NCI-H1694 treated with DMSO at 0.1 percent for 48 hours (cell line): ENCODE measurements at regions not wholly inside any gene's neighbourhood (a gene's known extent, or its start where the extent isn't known, plus 50 kb on each side); places are given as distances from the start of the nearest gene placed in this dataset.
"Not testable (repeated sequence)": the region's sequence is repeated elsewhere in the genome, so short reads cannot be mapped to it uniquely, and the experiment has no call there.

ENCODE experiments used
- DNase-seq: peaks from one replicate; lab custom pipeline; 2025; lab: John Stamatoyannopoulos, UW

GRCh38 chr16:21516705-21517040 lies 82.7 kb upstream of the METTL9 start:
- DNase-seq: not testable (repeated sequence)

DNA sequence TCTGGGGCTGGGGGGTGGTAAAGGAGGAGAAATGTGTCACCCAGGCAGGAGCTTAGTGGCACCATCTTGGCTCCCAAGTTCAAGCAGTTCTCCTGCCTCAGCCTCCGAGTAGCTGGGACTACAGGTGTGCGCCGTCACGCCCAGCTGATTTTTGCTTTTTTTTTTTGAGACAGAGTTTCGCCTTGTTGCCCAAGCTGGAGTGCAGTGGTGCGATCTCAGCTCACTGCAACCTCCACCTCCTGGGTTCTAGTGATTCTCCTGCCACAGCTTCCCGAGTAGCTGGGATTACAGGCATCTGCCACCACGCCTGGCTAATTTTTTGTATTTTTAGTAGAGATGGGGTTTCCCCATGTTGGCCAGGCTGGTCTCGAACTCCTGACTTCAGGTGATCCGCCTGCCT lies 82.1 kb upstream of the METTL9 start:
- not testable (repeated sequence) for DNase-seq

DNA sequence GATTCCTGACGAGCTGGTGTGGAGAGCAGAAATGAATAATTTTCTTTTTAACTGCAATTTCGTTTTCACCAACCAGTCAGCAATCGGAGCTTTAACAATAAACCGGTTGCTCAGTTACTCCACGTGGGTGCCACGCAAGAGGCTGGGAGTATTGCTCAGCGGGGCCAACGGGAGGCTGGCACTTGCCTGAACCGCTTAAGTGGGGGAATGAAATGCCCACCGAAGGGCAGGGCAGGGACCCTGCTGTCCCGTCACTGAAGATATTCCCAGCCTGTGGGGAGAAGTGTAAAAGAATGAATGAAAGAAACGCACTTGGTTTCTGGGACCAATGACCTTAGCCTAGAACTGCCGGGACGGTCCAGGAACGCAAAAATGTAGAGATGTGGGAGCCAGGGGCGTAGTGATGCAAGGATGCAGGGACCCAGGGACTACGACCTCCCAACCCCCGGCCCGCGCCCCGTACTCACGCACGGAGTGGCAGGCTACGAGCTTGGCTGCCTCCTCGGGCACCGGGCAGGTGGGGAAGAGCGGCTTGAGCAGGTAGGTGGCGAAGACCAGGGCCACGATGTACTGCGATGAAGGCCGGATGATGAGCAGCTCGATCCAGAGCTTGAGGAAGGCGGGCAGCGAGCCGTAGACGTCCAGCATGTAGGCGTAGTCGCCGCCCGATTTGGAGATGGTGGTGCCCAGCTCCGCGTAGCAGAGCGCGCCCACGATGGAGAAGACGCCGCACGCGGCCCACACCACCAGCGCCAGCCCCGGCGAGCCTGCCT lies 79.8 kb upstream of the METTL9 start:
- not testable (repeated sequence) for DNase-seq

GRCh38 chr16:21520134-21521047 lies 79.0 kb upstream of the METTL9 start:
- DNase-seq: peak; percentile 69

DNA sequence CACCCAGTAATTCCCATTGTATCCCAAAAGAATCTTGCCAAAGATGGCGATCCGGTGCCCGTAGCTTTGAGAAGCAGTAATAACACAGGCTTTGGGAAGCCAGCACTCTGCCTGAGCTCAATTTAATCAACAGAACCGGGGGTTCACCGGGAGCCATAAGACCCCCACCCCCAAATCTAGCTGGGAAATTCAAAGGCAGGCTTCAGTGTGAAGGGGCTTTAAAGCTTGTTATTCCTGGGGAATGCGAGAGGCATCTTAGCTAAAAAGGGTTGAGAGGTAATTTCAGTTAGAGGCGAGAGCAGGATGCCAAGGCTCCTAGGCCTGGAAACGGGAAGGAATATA lies 78.4 kb upstream of the METTL9 start:
- not testable (repeated sequence) for DNase-seq

GRCh38 chr16:21521390-21522143 lies 77.8 kb upstream of the METTL9 start:
- not testable (repeated sequence) for DNase-seq

- not testable (repeated sequence) for DNase-seq
Measured at GRCh38 chr16:21522846-21523245, 76.5 kb upstream of the METTL9 start.

- no peak for DNase-seq
Measured at GRCh38 chr16:21523411-21524067, 75.8 kb upstream of the METTL9 start.

DNA sequence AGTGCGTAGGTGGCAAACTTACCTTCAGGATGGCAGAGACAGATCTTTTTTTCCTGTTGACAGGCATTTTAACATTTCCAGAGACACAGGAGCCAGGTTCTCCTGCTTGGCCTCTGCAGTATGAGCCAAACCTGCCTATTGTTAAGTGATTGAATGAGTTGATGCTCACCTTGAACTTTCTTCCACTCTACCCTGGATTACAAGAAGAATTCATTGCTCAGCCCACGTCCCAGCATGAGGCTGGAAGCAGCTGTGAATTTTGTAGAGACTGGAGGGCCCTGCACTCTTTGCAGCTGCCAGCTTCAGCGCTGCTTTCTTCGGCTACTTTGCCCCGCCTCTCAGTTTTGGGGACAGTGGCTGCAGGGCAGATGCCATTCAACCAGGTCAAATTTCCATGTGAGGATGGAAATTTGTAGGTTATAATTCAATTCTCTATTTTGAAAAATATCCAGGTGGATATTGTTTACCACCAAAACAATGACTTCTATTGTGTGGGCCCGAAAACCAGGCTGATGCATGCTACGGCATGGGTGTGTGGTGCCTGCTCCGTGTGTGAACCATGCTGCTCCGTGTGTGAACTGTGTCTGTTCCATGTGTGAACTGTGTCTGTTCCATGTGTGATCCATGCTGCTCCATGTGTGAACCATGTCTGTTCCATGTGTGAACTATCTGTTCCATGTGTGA lies 75.2 kb upstream of the METTL9 start:
- DNase-seq: no peak

DNA sequence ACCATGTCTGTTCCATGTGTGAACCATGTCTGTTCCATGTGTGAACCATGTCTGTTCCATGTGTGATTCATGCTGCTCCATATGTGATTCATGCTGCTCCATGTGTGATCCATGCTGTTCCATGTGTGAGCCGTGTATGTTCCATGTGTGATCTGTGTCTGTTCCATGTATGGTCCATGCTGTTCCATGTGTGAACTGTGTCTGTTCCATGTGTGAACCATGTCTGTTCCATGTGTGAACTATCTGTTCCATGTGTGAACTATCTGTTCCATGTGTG lies 74.7 kb upstream of the METTL9 start:
- DNase-seq: not testable (repeated sequence)

GRCh38 chr16:21525029-21525895 lies 74.1 kb upstream of the METTL9 start:
- not testable (repeated sequence) for DNase-seq

- not testable (repeated sequence) for DNase-seq
Measured at GRCh38 chr16:21525956-21526922, 73.1 kb upstream of the METTL9 start.

GRCh38 chr16:21526923-21527807 lies 72.2 kb upstream of the METTL9 start:
- no peak for DNase-seq

DNA sequence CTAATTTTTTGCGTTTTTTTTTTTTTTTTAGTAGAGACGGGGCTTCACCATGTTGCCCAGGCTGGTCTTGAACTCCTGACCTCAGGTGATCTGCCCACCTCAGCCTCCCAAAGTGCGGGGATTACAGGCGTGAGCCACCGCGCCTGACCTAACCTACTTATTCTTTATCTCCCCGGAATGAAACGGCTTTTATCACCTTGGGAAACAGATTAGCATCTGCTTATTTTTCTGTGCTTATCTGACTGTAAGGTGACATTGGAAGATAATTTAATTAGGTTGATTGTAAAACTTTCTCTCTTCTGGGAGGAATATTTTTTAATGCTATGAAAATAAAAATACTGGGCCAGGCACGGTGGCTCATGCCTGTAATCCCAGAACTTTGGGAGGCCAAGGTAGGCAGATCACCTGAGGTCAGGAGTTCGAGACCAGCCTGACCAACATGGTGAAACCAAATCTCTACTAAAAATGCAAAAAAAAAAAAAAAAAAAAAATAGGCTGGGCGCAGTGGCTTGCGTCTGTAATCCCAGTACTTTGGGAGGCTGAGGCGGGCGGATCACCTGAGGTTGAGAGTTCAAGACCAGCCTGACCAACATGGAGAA lies 70.2 kb upstream of the METTL9 start:
- not testable (repeated sequence) for DNase-seq

- DNase-seq: not testable (repeated sequence)
Measured at GRCh38 chr16:21530729-21531383, 68.5 kb upstream of the METTL9 start.

DNA sequence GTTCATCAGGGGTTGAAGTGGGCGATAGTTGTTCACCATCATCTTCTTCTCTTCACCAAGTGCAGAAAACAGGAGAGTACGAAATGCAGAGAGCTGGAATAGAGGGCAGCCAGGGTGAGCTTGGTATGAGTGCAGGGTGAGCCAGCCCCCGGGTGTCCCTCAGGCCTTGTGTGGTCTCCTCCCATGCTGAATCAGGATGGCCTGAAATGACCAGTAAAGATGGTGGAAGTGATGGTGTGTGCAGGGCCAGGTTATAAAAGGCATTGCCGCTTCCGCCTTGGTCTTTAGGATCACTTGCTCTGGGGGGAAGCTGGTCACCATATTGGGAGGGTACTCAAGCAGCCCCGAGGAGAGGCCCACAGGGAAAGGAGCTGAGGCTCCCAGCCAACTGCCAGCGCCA lies 66.4 kb upstream of the METTL9 start:
- DNase-seq: not testable (repeated sequence)

DNA sequence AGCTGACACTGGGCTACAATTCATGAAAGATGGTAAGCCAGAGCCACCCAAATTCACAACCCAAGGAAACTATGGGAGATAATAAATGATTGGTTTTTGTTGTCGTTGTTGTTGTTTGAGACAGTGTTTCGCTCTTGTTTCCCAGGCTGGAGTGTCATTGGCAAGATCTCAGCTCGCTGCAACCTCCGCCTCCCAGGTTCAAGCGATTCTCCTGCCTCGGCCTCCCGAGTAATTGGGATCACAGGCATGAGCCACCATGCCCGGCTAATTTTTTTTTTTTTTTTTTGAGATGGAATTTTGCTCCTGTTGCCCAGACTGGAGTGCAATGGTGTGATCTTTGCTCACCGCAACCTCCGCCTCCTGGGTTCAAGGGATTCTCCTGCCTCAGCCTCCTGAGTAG lies 65.9 kb upstream of the METTL9 start:
- DNase-seq: not testable (repeated sequence)
